Choroid plexus epithelial cell (primary cell): ENCODE measurements at regions not wholly inside any gene's neighbourhood (a gene's known extent, or its start where the extent isn't known, plus 50 kb on each side); places are given as distances from the start of the nearest gene placed in this dataset.

Source experiments
- DNase-seq: peaks from one replicate; pipeline ENCODE4 v3.0.0-alpha.2; 2010; ENCODE audit warnings: low read depth
- H3K4me3 ChIP-seq: 2 replicates; pipeline ENCODE4 v1.5.1; 2011; ENCODE audit warnings: low read depth, mild to moderate bottlenecking, control low read depth, low read length, moderate library complexity
- TF ChIP-seq, protein P1 (sequence below): conservative IDR thresholded peaks from 2 replicates; pipeline ENCODE4 v1.5.1; 2011; ENCODE audit warnings: low read depth, mild to moderate bottlenecking, control low read depth, inconsistent platforms, low read length, moderate library complexity

DNA sequence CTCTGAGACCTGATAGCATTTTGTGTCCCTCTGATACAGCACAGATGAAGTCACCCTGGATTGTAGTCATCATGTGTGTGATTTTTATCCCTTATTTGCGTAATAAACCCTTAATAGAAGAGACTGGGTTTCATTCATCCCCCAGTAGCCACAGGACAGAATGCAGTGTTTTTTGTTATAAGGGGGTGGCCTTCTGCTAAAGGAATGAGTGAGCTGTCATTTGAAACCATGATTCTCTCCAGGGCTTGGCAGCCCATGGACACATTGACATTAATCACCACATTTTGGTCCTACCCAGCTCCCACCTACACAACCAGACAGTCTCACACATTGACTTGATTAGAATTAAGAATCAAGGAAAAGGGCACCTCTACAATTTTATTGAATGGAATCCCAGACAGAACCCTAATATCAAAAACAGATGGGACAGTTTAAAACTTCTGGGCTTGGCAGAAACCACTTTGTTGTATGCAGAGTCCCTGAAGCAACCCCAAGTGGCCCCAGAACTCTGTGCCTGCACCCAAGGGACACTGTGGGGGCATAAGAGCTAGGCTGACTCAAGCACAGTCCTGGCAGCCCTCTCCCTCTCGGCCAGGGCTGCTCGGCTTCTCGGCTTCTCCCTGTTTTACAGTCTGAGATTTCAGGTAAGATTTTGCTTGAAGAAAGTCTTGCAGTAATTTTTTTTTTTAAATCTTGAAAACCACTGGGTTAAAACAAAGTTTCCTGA is 254.0 kb upstream of the SLC14A2 start:
- H3K4me3 ChIP-seq, result no peak overlapping the region
- no peak for DNase-seq
- TF ChIP-seq, protein P1, sequence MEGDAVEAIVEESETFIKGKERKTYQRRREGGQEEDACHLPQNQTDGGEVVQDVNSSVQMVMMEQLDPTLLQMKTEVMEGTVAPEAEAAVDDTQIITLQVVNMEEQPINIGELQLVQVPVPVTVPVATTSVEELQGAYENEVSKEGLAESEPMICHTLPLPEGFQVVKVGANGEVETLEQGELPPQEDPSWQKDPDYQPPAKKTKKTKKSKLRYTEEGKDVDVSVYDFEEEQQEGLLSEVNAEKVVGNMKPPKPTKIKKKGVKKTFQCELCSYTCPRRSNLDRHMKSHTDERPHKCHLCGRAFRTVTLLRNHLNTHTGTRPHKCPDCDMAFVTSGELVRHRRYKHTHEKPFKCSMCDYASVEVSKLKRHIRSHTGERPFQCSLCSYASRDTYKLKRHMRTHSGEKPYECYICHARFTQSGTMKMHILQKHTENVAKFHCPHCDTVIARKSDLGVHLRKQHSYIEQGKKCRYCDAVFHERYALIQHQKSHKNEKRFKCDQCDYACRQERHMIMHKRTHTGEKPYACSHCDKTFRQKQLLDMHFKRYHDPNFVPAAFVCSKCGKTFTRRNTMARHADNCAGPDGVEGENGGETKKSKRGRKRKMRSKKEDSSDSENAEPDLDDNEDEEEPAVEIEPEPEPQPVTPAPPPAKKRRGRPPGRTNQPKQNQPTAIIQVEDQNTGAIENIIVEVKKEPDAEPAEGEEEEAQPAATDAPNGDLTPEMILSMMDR, result no peak

DNA sequence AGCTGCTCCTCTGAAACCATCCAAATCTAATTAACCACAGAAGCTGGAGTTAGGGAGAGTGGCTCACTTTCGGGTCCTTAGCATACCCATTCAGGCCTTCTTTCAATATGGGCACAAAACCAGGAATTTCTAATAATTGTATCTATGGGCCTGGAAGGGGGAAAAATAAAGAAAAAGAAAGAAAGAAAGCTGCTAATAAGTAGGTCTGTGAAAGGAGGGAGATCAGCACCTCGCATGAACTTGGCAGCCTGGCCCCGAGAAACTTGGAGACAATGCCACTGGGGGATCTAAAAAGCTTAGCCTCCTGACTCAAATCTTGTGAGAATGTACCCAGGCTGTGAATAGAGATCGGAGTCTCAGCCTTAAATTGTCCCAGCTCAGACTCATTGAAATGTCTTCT is 252.1 kb upstream of the SLC14A2 start:
- H3K4me3 ChIP-seq, result no peak overlapping the region
- TF ChIP-seq, protein P1, result no peak
- no peak for DNase-seq

DNA sequence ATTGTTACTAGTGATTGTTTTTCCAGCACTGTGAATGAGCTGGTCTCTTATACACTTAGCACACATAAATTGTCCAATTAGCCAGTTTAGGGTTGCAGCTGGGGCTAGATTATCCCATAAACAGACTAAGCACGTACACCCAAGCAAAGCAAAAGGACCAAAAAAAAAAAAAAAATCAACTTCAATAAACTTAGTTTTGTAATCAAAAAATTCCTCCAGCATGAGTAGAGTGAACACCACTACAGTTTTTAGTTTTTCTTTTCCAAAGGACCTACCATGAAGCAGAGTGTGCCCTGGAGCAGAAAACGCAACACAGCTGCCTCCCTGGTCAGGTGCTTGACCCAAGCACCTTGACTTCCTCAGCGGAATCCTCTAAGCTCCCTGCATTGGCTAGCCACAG is 249.4 kb upstream of the SLC14A2 start:
- TF ChIP-seq, protein P1, result no peak
- H3K4me3 ChIP-seq, result no peak overlapping the region
- DNase-seq, result no peak

DNA sequence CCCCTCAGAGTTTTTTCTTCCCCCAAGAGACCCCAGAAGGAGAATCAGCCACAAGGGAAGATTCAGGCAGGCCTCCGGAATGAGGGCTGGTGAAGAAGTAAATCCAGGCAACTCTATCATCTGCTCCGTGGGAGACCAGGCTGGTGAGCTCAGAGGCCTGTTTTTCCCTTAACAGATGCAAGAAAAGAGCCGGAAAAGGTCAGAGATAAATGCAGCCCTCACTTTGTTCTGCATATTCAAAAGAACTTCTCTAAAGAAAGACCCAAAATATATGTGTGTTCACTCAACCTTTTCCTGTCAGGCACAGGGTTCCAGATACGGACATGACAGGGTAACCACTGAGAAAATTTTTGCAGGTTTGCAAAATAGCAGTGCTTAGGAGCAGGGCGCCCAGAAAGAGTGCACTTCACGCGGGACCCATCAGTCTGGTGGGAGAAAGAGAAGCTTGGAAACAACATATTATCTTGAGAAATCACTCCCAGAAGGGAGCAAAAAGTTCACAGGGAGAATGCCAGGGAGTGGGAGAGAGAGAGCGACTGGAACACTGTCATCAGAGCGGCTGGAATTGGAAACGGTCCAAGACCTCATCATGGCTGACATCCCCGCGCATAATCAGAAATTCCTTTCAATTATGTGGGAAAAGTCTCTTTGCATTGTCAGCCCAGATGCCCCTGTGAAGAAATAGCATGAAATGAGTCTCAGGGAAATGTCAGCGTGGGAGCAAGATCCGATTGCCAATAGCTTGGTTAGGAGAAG is 244.8 kb upstream of the SLC14A2 start:
- peak; percentile 1 for DNase-seq
- TF ChIP-seq, protein P1, result no peak
- no peak overlapping the region for H3K4me3 ChIP-seq

DNA sequence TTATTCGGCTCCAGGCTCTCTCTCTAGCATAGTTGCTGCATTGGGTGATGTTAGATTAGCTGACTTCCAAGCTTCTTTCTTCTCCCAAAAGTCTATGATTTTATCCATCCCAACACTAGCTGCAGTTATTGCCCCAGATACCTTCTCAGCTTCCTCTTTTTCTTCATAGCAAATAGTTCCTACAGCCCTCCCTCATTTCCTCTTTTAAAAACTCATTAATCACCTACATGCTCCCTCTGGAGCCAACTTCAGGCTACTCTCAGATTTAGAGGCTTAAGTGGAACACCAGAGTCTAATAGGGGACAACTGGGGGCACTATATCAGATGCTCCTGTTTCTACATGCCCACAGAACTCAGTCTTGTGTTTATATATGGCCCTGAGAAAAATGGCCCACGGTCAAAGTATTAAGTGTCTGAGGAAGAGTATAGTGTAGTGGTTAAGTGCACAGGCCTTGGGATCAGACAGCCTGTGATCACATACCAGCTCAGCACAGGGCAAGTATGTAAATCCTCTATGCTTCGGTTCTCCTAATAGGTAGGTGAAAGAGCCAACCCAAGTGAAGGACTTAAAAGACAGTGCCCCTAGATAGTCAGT is 241.9 kb upstream of the SLC14A2 start:
- TF ChIP-seq, protein P1, result no peak
- no peak overlapping the region for H3K4me3 ChIP-seq
- DNase-seq, result no peak

DNA sequence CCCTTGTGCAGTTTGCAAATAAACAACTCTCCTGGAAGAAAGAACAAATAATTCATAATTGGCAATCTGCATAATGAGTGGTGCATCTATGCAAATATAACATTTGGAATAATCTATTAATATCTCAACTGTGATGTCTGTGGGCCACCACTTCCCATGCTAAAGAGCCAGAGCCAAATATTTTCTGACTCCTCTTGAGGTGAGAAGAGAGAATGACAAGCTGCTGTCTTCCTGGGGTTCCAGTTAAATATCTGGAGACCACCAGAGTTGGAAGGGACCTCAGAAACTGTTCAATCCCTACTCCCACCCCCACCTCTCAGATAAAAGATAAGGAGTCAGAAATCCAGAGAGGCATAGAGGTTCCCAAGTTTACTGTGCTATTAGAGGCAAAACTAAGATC is 241.0 kb upstream of the SLC14A2 start:
- TF ChIP-seq, protein P1, result no peak

More for the DNA sequence above, 241.0 kb upstream of the SLC14A2 start:
- no peak overlapping the region for H3K4me3 ChIP-seq
- no peak for DNase-seq
